ENCODE measurements at regions not wholly inside any gene's neighbourhood (a gene's known extent, or its start where the extent isn't known, plus 50 kb on each side); places are given as distances from the start of the nearest gene placed in this dataset.

- TF ChIP-seq POLR2AphosphoS5 (IDR thresholded peaks at IDR 0.05; ENCODE audit: low read depth, low read length) (no peak), POLR2A (IDR thresholded peaks at IDR 0.05; ENCODE audit: low read depth, low read length) (no peak), TAF1 (IDR thresholded peaks at IDR 0.05; ENCODE audit: borderline replicate concordance, low read depth, low read length) (no peak)
Observed at GRCh38 chr1:230536641-230537155, 105.6 kb upstream of the COG2 start.
